Duodenal mucosa (tissue), 2 donors: ENCODE measurements at regions not wholly inside any gene's neighbourhood (a gene's known extent, or its start where the extent isn't known, plus 50 kb on each side); places are given as distances from the start of the nearest gene placed in this dataset.
"Not testable (repeated sequence)": the region's sequence is repeated elsewhere in the genome, so short reads cannot be mapped to it uniquely, and the experiment has no call there.

Experiments used
- H3K27ac ChIP-seq: one replicate; pipeline ENCODE4 v1.7.0; 2013; ENCODE audit warnings: low read depth, low read length
- H3K27me3 ChIP-seq, 2 donors: one replicate each; pipeline ENCODE4 v1.7.0; 2013; ENCODE audit warnings: low read length in 2 of 2, control low read depth in 1 of 2; ENCODE audit not compliant: insufficient read depth in 2 of 2, control insufficient read depth in 1 of 2
- H3K36me3 ChIP-seq, 2 donors: one replicate each; pipeline ENCODE4 v1.7.0; 2013; ENCODE audit warnings: low read length in 2 of 2, control low read depth in 1 of 2; ENCODE audit not compliant: insufficient read depth in 2 of 2, control insufficient read depth in 1 of 2
- H3K4me1 ChIP-seq, 2 donors: one replicate each; pipeline ENCODE4 v1.7.0; 2013; ENCODE audit warnings: low read length in 2 of 2, control low read depth in 1 of 2; ENCODE audit not compliant: insufficient read depth in 2 of 2, control insufficient read depth in 1 of 2
- H3K4me3 ChIP-seq, 2 donors: one replicate each; pipeline ENCODE4 v1.7.0; 2013; ENCODE audit warnings: low read length in 2 of 2, low read depth in 1 of 2
- H3K9ac ChIP-seq, 2 donors: one replicate each; pipeline ENCODE4 v1.7.0; 2013; ENCODE audit warnings: low read length in 2 of 2, low read depth in 1 of 2
- H3K9me3 ChIP-seq, 2 donors: one replicate each; pipeline ENCODE4 v1.7.0; 2013; ENCODE audit warnings: low read length in 2 of 2, control low read depth in 1 of 2; ENCODE audit not compliant: control insufficient read depth in 1 of 2

DNA sequence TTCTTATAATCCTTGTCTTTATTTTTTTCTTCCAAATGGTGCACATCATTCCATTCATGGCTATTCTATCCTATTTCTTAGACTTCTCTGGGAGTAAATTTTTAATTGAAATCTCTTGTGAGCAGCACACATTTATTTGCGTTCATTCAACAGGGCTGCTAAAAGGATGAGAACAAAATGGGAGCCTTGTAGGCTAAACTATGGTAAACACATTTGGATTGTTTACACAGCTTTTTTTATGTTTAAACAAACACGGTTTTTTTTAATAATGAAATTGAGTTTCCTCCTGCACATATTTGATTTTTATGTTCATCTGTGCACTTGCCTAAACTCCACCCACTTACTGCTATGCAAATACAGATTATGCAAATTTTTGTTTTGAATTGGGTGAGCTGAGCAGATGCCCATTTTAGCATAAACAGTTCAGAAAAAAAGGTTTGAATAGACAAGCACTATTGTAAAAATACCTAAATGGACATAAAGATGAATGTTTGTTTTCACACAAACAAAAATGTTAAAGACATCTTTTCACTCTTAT lies 92.0 kb downstream of the OLIG3 start:
- no peak overlapping the region for H3K4me3 ChIP-seq
- H3K36me3 ChIP-seq: no peaks in the 10 kb centered on the region
- H3K9ac ChIP-seq: no peak overlapping the region
- no peaks in the 10 kb centered on the region for H3K27me3 ChIP-seq
- H3K9me3 ChIP-seq: no peaks in the 10 kb centered on the region
- no peaks in the 10 kb centered on the region for H3K4me1 ChIP-seq
- no peak overlapping the region for H3K27ac ChIP-seq

DNA sequence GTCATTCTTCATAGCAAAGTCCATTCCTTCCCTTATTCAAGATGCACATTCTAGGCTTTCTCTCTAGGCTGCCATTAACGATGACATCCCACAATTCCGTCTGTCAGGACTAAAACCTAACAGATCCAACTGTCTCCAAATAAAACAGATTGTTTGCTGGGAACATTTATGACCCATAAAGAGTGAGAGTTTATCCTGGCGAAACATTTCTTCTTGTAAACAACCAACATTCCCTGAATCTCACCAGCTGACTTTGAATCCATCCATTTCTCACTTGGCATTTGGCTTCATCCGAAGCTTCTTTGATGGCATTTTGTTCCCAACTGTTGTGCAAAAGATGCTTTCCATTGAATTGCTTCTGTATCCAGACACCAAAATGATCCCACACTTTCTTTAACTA lies 93.1 kb downstream of the OLIG3 start:
- Histone ChIP-seq H3K4me1 (no peaks in the 10 kb centered on the region), H3K27me3 (no peaks in the 10 kb centered on the region), H3K36me3 (no peaks in the 10 kb centered on the region), H3K9ac (no peak overlapping the region), H3K4me3 (no peak overlapping the region), H3K9me3 (no peaks in the 10 kb centered on the region), H3K27ac (no peak overlapping the region)

DNA sequence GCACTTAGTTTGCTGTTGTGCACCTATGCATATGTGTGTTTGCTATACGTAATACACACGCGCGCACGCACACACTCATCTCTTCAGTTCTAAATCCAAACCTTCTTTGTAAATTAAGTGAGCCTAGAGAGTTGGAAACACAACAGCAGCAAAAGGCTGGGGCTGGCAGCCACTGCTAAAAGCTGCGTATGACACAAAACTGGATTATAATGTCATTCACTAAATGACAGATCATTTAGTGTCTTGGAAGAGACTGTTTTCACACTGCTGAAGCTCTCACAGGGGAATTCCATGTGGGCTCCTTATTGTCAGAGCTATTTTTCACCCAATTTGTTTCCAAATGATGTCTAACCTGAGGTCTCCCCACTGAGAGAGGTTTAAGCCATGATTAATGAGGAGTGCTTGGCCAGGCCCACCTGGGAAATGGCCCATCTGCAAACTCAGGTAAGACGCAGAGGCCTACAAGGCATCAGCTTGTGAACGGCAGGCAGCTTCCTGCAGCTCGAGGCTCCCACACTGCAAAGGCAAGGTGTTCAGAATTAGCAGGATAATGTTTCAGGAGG lies 94.2 kb downstream of the OLIG3 start:
- Histone ChIP-seq H3K36me3 (no peaks in the 10 kb centered on the region), H3K9ac (no peak overlapping the region), H3K4me3 (no peak overlapping the region), H3K4me1 (no peaks in the 10 kb centered on the region), H3K27me3 (no peaks in the 10 kb centered on the region), H3K9me3 (no peaks in the 10 kb centered on the region), H3K27ac (no peak overlapping the region)

DNA sequence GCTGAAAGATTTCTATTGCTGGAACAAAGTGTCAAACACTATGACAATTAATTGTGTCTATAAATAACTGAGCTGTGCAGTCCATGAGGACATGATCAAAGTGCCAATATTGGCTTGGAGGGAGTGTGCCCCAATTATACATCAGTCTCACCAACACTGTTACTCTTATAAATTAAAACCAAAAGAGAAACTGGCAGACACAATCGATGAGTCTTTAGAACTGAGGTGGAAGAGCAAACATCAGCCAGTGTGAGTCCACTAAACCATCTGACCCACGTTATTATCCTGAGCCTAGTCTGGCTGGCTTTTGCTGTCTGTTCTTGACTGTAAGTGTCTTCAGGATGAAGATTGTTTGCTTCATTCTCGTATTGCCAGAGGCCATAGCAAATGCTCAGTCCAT lies 98.9 kb downstream of the OLIG3 start:
- Histone ChIP-seq H3K9me3 (no peaks in the 10 kb centered on the region), H3K36me3 (no peaks in the 10 kb centered on the region), H3K27me3 (no peaks in the 10 kb centered on the region), H3K27ac (no peak overlapping the region), H3K4me1 (no peaks in the 10 kb centered on the region), H3K4me3 (no peak overlapping the region), H3K9ac (no peak overlapping the region)

DNA sequence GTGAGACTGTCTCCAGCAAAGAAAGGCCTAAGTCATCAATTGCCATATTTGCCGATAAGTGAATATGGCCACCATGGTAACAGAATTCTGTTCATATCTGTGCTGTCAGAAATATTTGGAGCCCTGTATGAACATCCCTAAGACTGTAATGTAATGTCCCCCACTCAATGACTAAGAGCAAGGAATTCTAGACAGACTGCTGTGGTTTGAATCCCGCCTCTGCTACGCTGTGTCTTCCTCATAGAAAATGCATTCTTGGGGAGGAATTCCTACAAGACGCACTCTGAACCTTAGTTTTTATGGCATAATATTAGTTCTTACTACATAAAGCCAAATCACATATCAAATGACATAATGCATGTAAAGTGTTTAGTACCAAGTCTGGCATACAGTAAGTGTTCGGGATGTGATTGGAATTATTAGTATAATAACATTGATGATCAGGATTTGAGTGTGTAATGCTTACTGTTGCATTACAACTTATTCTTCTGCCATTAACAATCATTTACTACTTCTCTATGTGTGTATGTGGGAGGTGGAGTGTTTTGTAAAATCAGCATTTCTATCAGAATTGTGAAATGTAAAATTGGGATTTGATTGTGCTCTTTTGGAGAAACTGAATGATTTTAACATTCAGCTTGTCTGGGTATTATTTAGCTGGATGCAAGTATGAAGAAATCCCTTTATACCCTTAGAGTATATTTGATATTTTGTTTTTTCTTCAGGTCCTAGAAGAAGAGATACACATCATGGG lies 103.0 kb downstream of the OLIG3 start:
- Histone ChIP-seq H3K4me3 (no peak overlapping the region), H3K9me3 (no peaks in the 10 kb centered on the region), H3K36me3 (no peaks in the 10 kb centered on the region), H3K9ac (no peak overlapping the region), H3K27ac (no peak overlapping the region), H3K4me1 (peaks cover 0 to 8% of the 10 kb centered on the region in 2 donors), H3K27me3 (no peaks in the 10 kb centered on the region)

DNA sequence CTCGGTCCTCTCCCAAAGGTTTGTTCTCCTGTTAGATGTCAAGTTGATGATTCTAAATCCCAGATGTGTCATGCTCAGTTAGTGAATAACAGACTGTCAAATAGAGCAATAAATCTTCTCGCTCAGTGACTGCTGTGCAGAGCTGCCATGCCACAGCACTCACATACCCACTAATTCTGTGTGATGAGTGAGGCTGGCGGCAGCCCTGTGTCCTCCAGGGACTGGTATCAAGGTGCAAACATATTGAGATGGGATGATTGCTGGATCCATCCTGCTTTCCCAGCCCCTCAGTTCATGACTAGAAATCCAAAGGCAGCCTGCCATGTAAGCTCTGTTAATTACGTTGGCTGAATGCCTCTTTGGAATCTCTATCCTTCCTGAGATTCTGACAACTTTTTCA lies 103.9 kb downstream of the OLIG3 start:
- Histone ChIP-seq H3K4me3 (no peak overlapping the region), H3K9me3 (no peaks in the 10 kb centered on the region), H3K36me3 (no peaks in the 10 kb centered on the region), H3K9ac (no peak overlapping the region), H3K27me3 (no peaks in the 10 kb centered on the region), H3K4me1 (peaks cover 0 to 8% of the 10 kb centered on the region in 2 donors), H3K27ac (no peak overlapping the region)

DNA sequence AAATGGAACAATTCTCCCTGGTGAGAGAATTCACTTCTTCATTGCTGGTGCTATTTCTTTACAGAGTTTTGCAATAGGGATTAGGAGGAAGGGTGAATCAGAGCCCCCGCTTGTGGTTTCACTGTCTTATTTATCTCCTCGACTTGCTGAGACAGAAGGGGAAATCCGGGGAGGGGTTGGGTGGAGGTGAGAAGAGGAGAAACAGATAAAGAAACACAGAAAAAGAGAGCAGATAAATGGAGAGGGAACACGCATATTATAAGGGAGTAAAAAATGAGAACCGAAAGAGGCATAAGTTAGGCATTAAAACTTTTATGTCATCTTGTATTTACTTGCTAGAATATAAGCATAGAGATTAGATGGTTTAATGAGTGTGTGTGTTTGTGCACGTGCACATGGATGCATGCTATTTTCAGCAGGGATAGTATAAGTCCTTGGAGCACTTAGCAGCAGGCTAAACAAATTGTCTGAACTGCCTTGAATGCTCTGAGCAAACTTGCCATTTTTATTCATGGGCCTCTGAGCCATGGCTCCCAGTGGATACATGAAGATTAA lies 105.0 kb downstream of the OLIG3 start:
- H3K36me3 ChIP-seq: no peaks in the 10 kb centered on the region
- H3K27ac ChIP-seq: no peak overlapping the region
- H3K27me3 ChIP-seq: no peaks in the 10 kb centered on the region
- H3K4me1 ChIP-seq: peaks cover 0 to 8% of the 10 kb centered on the region in 2 donors
- H3K4me3 ChIP-seq: no peak overlapping the region
- H3K9me3 ChIP-seq: no peaks in the 10 kb centered on the region
- H3K9ac ChIP-seq: no peak overlapping the region

DNA sequence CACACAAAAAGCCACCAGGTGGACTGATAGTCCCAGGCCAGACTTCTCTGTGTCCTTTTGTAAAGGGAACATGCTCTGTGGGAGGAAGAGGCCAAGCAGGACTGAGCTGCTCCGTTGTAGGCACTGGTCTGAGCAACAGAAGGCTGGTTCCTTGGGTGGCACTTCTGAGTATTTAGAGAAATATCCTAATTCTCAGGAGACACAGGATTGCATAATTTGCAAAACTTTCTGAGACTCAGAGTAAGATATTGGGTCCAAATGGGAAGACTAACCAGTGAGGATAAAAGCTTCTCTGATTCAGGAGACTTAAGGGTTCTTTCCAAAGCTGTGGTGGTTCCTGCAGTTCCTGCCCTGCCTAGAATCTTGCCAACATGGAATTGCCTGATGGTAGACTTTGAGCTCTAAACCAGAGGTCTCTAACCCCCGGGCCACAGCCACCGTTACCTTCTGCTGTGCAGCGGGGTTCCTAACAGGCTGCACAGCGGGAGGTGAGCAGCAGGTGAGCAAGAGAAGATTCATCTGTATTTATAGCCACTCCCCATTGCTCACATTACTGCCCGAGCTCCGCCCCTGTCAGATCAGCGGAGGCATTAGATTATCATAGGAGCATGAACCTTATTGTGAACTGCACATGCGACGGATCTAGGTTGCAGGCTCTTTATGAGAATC lies 107.0 kb downstream of the OLIG3 start:
- no peak overlapping the region for H3K9ac ChIP-seq
- H3K36me3 ChIP-seq: no peaks in the 10 kb centered on the region
- no peak overlapping the region for H3K4me3 ChIP-seq
- no peaks in the 10 kb centered on the region for H3K9me3 ChIP-seq
- peaks cover 0 to 8% of the 10 kb centered on the region in 2 donors for H3K4me1 ChIP-seq
- H3K27me3 ChIP-seq: no peaks in the 10 kb centered on the region
- H3K27ac ChIP-seq: no peak overlapping the region

DNA sequence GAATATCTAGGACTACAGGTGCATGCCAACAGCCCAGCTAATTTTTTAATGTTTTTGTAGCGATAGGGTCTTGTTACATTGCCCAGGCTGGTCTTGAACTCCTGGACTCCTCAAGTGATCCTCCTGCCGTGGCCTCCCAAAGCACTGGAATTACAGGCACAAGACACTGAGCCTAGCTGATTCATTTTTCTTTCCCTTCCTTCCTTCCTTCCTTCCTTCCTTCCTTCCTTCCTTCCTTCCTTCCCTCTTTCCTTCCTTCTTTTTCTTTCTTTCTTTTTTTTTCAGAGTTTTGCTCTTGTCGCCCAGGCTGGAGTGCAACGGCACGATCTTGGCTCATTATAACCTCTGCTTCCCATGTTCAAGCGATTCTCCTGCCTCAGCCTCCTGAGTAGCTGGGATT lies 110.9 kb downstream of the OLIG3 start:
- H3K27ac ChIP-seq, H3K9ac ChIP-seq, H3K4me1 ChIP-seq, H3K4me3 ChIP-seq, H3K9me3 ChIP-seq, H3K27me3 ChIP-seq, H3K36me3 ChIP-seq: not testable (repeated sequence)

DNA sequence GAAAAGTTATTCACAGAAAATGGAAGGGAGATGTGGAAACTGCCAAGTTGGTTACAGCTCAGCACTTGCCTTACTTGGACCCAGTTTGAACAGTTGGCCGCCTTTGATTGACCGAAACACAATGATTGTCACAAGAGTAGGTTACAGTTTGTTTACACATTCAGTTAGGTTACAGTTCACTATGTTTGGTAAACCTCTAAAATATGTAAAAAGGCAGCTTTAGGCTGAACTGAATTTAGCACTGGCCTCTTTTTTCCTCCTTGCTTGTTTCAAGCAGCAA lies 116.2 kb downstream of the OLIG3 start:
- Histone ChIP-seq H3K4me3 (no peak overlapping the region), H3K9ac (no peak overlapping the region), H3K27ac (no peak overlapping the region), H3K27me3 (no peaks in the 10 kb centered on the region), H3K36me3 (no peaks in the 10 kb centered on the region), H3K4me1 (no peaks in the 10 kb centered on the region), H3K9me3 (no peaks in the 10 kb centered on the region)
